ENCODE measurements at regions not wholly inside any gene's neighbourhood (a gene's known extent, or its start where the extent isn't known, plus 50 kb on each side); places are given as distances from the start of the nearest gene placed in this dataset.

DNA sequence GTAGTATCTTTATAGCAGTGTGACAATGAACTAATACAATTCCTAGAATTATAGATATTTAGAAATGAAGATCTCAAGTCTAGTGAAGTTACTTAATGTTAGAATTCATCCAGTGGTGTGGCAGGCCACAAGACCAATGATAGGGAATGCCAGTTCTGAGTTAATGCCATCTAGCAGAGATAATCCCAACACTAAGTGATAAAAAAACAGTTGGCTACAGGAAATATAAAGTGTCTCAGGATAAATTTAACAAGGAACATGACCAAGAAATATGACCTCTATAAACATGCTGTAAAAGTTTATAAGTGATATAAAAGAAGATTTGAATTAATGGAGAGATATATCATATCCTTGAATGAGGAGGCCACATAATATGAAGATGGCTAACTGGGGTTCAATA, 1790.5 kb upstream of the ADGRL3 start:
- TF ChIP-seq RORB (CRISPR knock-in tag; IDR thresholded peaks at IDR 0.05) (no peak), IRF2 (CRISPR knock-in tag; IDR thresholded peaks at IDR 0.05; ENCODE audit: borderline replicate concordance, low read depth) (no peak), NR3C1 (CRISPR knock-in tag; conservative IDR thresholded peaks at IDR 0.05; ENCODE audit: low read depth) (no peak), ELF4 (CRISPR knock-in tag; IDR thresholded peaks at IDR 0.05; ENCODE audit: low read depth) (no peak), TEAD4 (CRISPR knock-in tag; IDR thresholded peaks at IDR 0.05) (no peak)
- TF ChIP-seq, protein P1, sequence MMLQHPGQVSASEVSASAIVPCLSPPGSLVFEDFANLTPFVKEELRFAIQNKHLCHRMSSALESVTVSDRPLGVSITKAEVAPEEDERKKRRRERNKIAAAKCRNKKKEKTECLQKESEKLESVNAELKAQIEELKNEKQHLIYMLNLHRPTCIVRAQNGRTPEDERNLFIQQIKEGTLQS (CRISPR knock-in tag; conservative IDR thresholded peaks at IDR 0.05), result no peak
- TF ChIP-seq, protein P2, sequence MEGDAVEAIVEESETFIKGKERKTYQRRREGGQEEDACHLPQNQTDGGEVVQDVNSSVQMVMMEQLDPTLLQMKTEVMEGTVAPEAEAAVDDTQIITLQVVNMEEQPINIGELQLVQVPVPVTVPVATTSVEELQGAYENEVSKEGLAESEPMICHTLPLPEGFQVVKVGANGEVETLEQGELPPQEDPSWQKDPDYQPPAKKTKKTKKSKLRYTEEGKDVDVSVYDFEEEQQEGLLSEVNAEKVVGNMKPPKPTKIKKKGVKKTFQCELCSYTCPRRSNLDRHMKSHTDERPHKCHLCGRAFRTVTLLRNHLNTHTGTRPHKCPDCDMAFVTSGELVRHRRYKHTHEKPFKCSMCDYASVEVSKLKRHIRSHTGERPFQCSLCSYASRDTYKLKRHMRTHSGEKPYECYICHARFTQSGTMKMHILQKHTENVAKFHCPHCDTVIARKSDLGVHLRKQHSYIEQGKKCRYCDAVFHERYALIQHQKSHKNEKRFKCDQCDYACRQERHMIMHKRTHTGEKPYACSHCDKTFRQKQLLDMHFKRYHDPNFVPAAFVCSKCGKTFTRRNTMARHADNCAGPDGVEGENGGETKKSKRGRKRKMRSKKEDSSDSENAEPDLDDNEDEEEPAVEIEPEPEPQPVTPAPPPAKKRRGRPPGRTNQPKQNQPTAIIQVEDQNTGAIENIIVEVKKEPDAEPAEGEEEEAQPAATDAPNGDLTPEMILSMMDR (IDR thresholded peaks at IDR 0.05), result no peak
- TF ChIP-seq, protein P3, sequence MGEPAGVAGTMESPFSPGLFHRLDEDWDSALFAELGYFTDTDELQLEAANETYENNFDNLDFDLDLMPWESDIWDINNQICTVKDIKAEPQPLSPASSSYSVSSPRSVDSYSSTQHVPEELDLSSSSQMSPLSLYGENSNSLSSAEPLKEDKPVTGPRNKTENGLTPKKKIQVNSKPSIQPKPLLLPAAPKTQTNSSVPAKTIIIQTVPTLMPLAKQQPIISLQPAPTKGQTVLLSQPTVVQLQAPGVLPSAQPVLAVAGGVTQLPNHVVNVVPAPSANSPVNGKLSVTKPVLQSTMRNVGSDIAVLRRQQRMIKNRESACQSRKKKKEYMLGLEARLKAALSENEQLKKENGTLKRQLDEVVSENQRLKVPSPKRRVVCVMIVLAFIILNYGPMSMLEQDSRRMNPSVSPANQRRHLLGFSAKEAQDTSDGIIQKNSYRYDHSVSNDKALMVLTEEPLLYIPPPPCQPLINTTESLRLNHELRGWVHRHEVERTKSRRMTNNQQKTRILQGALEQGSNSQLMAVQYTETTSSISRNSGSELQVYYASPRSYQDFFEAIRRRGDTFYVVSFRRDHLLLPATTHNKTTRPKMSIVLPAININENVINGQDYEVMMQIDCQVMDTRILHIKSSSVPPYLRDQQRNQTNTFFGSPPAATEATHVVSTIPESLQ (CRISPR knock-in tag; IDR thresholded peaks at IDR 0.05), result no peak
- TF ChIP-seq, protein P4, sequence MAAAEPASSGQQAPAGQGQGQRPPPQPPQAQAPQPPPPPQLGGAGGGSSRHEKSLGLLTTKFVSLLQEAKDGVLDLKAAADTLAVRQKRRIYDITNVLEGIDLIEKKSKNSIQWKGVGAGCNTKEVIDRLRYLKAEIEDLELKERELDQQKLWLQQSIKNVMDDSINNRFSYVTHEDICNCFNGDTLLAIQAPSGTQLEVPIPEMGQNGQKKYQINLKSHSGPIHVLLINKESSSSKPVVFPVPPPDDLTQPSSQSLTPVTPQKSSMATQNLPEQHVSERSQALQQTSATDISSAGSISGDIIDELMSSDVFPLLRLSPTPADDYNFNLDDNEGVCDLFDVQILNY (CRISPR knock-in tag; IDR thresholded peaks at IDR 0.05), result no peak

Data from WTC11 (cell line).